Stomach (tissue), 4 donors: ENCODE measurements at regions not wholly inside any gene's neighbourhood (a gene's known extent, or its start where the extent isn't known, plus 50 kb on each side); places are given as distances from the start of the nearest gene placed in this dataset.

Source experiments
- EP300 ChIP-seq: sonication (generic); formaldehyde crosslinking; IDR thresholded peaks from one replicate; pipeline ENCODE4 v1.6.1; 2017; ENCODE audit warnings: antibody characterized with exemption
- POLR2A ChIP-seq, 4 donors: fragments of 450-650 bp; IDR thresholded peaks; one replicate each; pipeline ENCODE4 v1.6.1; 2016; ENCODE audit warnings: antibody characterized with exemption in 4 of 4, control low read depth in 2 of 4, mild to moderate bottlenecking in 1 of 4, moderate library complexity in 1 of 4
- POLR2AphosphoS5 ChIP-seq, 3 donors: sonication (generic); formaldehyde crosslinking; IDR thresholded peaks; one replicate each; pipeline ENCODE4 v1.6.1; 2016; ENCODE audit warnings: antibody characterized with exemption in 3 of 3
- TF ChIP-seq, protein P1 (sequence below), 7 experiments: fragments of 450-650 bp in 4 of 7; fragments of 200-600 bp in 3 of 7; sonication (generic) in 3 of 7; IDR thresholded peaks; one replicate each; pipeline ENCODE4 v1.5.1; 2016 to 2019; ENCODE audit warnings: antibody characterized with exemption in 7 of 7, control low read depth in 2 of 7, mild to moderate bottlenecking in 1 of 7

DNA sequence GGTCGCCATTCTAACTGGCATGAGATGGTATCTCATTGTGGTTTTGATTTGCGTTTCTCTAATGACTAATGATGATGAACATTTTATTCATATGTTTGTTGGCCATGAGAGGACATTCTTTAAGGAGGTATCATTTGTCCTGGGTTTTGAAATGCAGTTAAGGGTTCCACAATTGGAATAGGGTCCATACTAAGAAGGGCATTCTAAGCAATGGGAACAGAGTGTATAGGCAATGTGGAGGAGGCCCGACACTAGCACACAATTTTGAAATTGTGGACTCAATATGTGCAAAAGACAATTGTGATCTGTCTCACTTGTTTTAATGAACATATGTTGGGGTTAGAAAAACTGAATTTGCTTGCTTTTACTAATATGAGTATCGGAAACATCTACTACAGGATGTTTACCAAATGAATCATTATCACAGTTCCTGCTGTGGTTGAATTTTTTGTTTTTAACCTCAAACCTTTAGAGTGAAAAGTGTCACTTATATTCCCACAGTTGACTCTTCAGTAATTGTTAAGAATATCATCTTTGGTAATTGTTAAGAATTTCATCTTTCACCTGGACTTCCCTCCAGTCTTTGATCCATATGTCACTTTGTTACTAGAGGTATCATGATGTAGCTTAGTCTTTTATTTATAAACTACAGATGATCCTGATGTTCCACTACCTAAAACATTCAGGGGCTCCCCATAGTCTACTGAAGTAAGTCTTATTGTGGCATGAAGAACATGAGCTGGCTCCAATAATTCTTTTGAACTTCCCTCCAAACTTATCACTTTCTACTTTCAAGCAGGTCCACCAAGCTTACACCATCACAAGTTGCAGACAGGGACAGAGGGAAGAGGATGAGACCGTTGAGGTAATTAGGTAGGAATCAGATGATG, 109.7 kb upstream of the KLF12 start:
- TF ChIP-seq POLR2AphosphoS5 (IDR thresholded peaks at IDR 0.05), result no peak
- TF ChIP-seq, protein P1, sequence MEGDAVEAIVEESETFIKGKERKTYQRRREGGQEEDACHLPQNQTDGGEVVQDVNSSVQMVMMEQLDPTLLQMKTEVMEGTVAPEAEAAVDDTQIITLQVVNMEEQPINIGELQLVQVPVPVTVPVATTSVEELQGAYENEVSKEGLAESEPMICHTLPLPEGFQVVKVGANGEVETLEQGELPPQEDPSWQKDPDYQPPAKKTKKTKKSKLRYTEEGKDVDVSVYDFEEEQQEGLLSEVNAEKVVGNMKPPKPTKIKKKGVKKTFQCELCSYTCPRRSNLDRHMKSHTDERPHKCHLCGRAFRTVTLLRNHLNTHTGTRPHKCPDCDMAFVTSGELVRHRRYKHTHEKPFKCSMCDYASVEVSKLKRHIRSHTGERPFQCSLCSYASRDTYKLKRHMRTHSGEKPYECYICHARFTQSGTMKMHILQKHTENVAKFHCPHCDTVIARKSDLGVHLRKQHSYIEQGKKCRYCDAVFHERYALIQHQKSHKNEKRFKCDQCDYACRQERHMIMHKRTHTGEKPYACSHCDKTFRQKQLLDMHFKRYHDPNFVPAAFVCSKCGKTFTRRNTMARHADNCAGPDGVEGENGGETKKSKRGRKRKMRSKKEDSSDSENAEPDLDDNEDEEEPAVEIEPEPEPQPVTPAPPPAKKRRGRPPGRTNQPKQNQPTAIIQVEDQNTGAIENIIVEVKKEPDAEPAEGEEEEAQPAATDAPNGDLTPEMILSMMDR (IDR thresholded peaks at IDR 0.05), result no peak
- no peak for TF ChIP-seq POLR2A (IDR thresholded peaks at IDR 0.05)
- TF ChIP-seq EP300, result no peak
